A549 (cell line): ENCODE measurements at regions not wholly inside any gene's neighbourhood (a gene's known extent, or its start where the extent isn't known, plus 50 kb on each side); places are given as distances from the start of the nearest gene placed in this dataset.

Experiments
- CHD2 ChIP-seq: fragments of 150-350 bp; IDR thresholded peaks from 2 replicates; pipeline ENCODE4 v1.6.1; 2014; ENCODE audit warnings: low read length; ENCODE audit not compliant: partially characterized antibody
- CTCF ChIP-seq: fragments of >200 bp; sonication (Bioruptor Twin); formaldehyde crosslinking; IDR thresholded peaks from 3 replicates; pipeline ENCODE4 v1.5.1; 2016

- TF ChIP-seq CTCF (no peak), CHD2 (no peak)
Measured at GRCh38 chr13:105785436-105785835, 750.0 kb downstream of the EFNB2 start.
